Ascending aorta (tissue), 2 donors: ENCODE measurements at regions not wholly inside any gene's neighbourhood (a gene's known extent, or its start where the extent isn't known, plus 50 kb on each side); places are given as distances from the start of the nearest gene placed in this dataset.
"Not testable (repeated sequence)": the region's sequence is repeated elsewhere in the genome, so short reads cannot be mapped to it uniquely, and the experiment has no call there.

Experiments
- DNase-seq, 2 donors: peaks; one replicate each; pipeline ENCODE4 v3.0.0-alpha.2; 2019; ENCODE audit warnings: low spot score in 2 of 2
- H3K27ac ChIP-seq, 2 donors: fragments of 200-600 bp; sonication (generic); one replicate each; pipeline ENCODE4 v1.5.1; 2016 to 2017; ENCODE audit warnings: mild to moderate bottlenecking in 1 of 2
- H3K27me3 ChIP-seq: fragments of 200-600 bp; sonication (generic); one replicate; pipeline ENCODE4 v1.5.1; 2017
- H3K36me3 ChIP-seq, 2 donors: fragments of 200-600 bp; sonication (generic); one replicate each; pipeline ENCODE4 v1.5.1; 2016
- H3K4me1 ChIP-seq, 2 donors: fragments of 200-600 bp; sonication (generic); one replicate each; pipeline ENCODE4 v1.5.1; 2016 to 2017; ENCODE audit warnings: mild to moderate bottlenecking in 1 of 2
- H3K4me3 ChIP-seq, 2 donors: fragments of 200-600 bp; sonication (generic); one replicate each; pipeline ENCODE4 v1.5.1; 2016 to 2017; ENCODE audit warnings: mild to moderate bottlenecking in 1 of 2
- H3K9me3 ChIP-seq, 2 donors: fragments of 200-600 bp; sonication (generic); one replicate each; pipeline ENCODE4 v1.5.1; 2016
- CTCF ChIP-seq, 3 experiments: fragments of 200-600 bp in 2 of 3; fragments of 450-650 bp in 1 of 3; sonication (generic) in 2 of 3; IDR thresholded peaks; one replicate each; pipeline ENCODE4 v1.5.1; 2016 to 2019; ENCODE audit warnings: antibody characterized with exemption in 3 of 3, mild to moderate bottlenecking in 1 of 3, moderate library complexity in 1 of 3
- intact Hi-C: fragments of 100-400 bp; cut with DNase I; formaldehyde crosslinking; loops from one replicate; pipeline ENCODE4 v1.15.1; 2023

- no peaks in the 10 kb centered on the region for H3K27me3 ChIP-seq
- H3K4me1 ChIP-seq: no peaks in the 10 kb centered on the region
- DNase-seq: no peak
- no peak overlapping the region for H3K4me3 ChIP-seq
- no peaks in the 10 kb centered on the region for H3K9me3 ChIP-seq
- H3K36me3 ChIP-seq: no peaks in the 10 kb centered on the region
- intact Hi-C loops: no loop called here
- H3K27ac ChIP-seq: no peak overlapping the region
- TF ChIP-seq CTCF (IDR thresholded peaks at IDR 0.05): no peak
These were observed 395.2 kb downstream of the RAB38 start for GRCh38 chr11:87780068-87780413.

- no peaks in the 10 kb centered on the region for H3K27me3 ChIP-seq
- no peaks in the 10 kb centered on the region for H3K36me3 ChIP-seq
- no peaks in the 10 kb centered on the region for H3K4me1 ChIP-seq
- H3K9me3 ChIP-seq: no peaks in the 10 kb centered on the region
- intact Hi-C loops: no loop called here
- no peak for TF ChIP-seq CTCF (IDR thresholded peaks at IDR 0.05)
- no peak overlapping the region for H3K27ac ChIP-seq
- H3K4me3 ChIP-seq: no peak overlapping the region
- DNase-seq: no peak
These were observed 395.8 kb downstream of the RAB38 start for GRCh38 chr11:87779276-87780067.

- H3K4me1 ChIP-seq: no peaks in the 10 kb centered on the region
- no peaks in the 10 kb centered on the region for H3K9me3 ChIP-seq
- no peak overlapping the region for H3K4me3 ChIP-seq
- no peaks in the 10 kb centered on the region for H3K27me3 ChIP-seq
- no peaks in the 10 kb centered on the region for H3K36me3 ChIP-seq
- H3K27ac ChIP-seq: no peak overlapping the region
- DNase-seq: no peak
- intact Hi-C loops: no loop called here
- TF ChIP-seq CTCF (IDR thresholded peaks at IDR 0.05): no peak
These were observed 396.9 kb downstream of the RAB38 start for GRCh38 chr11:87778357-87778756.

- Histone ChIP-seq H3K4me3 (no peak overlapping the region), H3K27ac (no peak overlapping the region), H3K4me1 (no peaks in the 10 kb centered on the region), H3K36me3 (no peaks in the 10 kb centered on the region), H3K9me3 (no peaks in the 10 kb centered on the region), H3K27me3 (no peaks in the 10 kb centered on the region)
- intact Hi-C loops: no loop called here
- TF ChIP-seq CTCF (IDR thresholded peaks at IDR 0.05): no peak
- no peak for DNase-seq
These were observed 400.2 kb downstream of the RAB38 start for GRCh38 chr11:87775036-87775435.

GRCh38 chr11:87769661-87770060, 405.6 kb downstream of the RAB38 start:
- H3K27ac ChIP-seq: no peak overlapping the region
- TF ChIP-seq CTCF (IDR thresholded peaks at IDR 0.05): no peak
- no peaks in the 10 kb centered on the region for H3K9me3 ChIP-seq
- H3K4me3 ChIP-seq: no peak overlapping the region
- H3K4me1 ChIP-seq: no peaks in the 10 kb centered on the region
- intact Hi-C loops: no loop called here
- H3K27me3 ChIP-seq: no peaks in the 10 kb centered on the region
- DNase-seq: no peak
- no peaks in the 10 kb centered on the region for H3K36me3 ChIP-seq

- Histone ChIP-seq H3K9me3 (no peaks in the 10 kb centered on the region), H3K4me3 (no peak overlapping the region), H3K36me3 (no peaks in the 10 kb centered on the region), H3K27ac (no peak overlapping the region), H3K27me3 (no peaks in the 10 kb centered on the region), H3K4me1 (no peaks in the 10 kb centered on the region)
- intact Hi-C loops: no loop called here
- TF ChIP-seq CTCF (IDR thresholded peaks at IDR 0.05): no peak
- DNase-seq: no peak
These were observed 407.6 kb downstream of the RAB38 start for GRCh38 chr11:87767615-87768014.

- H3K9me3 ChIP-seq, H3K27me3 ChIP-seq, H3K36me3 ChIP-seq, H3K4me1 ChIP-seq, H3K27ac ChIP-seq, intact Hi-C loops, DNase-seq, H3K4me3 ChIP-seq: not testable (repeated sequence)
These were observed 411.2 kb downstream of the RAB38 start for GRCh38 chr11:87764075-87764474.
